Thymus (tissue), 11 donors: ENCODE measurements at regions not wholly inside any gene's neighbourhood (a gene's known extent, or its start where the extent isn't known, plus 50 kb on each side); places are given as distances from the start of the nearest gene placed in this dataset.

ENCODE experiments used
- DNase-seq, 9 donors: peaks; one replicate each; pipeline ENCODE4 v3.0.0-alpha.2; 2013; ENCODE audit warnings: low spot score in 9 of 9, low read depth in 6 of 9, missing footprints in 1 of 9
- H3K27ac ChIP-seq, 2 donors: one replicate each; pipeline ENCODE4 v1.5.1; 2013; ENCODE audit warnings: control low read depth in 1 of 2, low read depth in 1 of 2, low read length in 1 of 2, mild to moderate bottlenecking in 1 of 2, moderate library complexity in 1 of 2
- H3K27me3 ChIP-seq, 2 donors: one replicate each; pipeline ENCODE4 v1.5.1; 2013; ENCODE audit warnings: low read length in 1 of 2; ENCODE audit not compliant: control insufficient read depth in 2 of 2, insufficient read depth in 1 of 2
- H3K36me3 ChIP-seq, 2 donors: one replicate each; pipeline ENCODE4 v1.5.1; 2013; ENCODE audit warnings: low read length in 1 of 2, mild to moderate bottlenecking in 1 of 2, moderate library complexity in 1 of 2; ENCODE audit not compliant: control insufficient read depth in 2 of 2, insufficient read depth in 2 of 2
- H3K4me1 ChIP-seq, 2 donors: one replicate each; pipeline ENCODE4 v1.5.1; 2013; ENCODE audit warnings: low read length in 2 of 2; ENCODE audit not compliant: control insufficient read depth in 2 of 2, insufficient read depth in 2 of 2
- H3K4me3 ChIP-seq, 2 donors: one replicate each; pipeline ENCODE4 v1.5.1; 2013; ENCODE audit warnings: low read length in 2 of 2, control low read depth in 1 of 2, mild to moderate bottlenecking in 1 of 2
- H3K9me3 ChIP-seq, 2 donors: one replicate each; pipeline ENCODE4 v1.5.1; 2013; ENCODE audit warnings: low read length in 1 of 2, mild to moderate bottlenecking in 1 of 2; ENCODE audit not compliant: control insufficient read depth in 2 of 2, insufficient read depth in 1 of 2
- WGBS: extraction: QIAGEN DNeasy Blood & Tissue Kit; methylation state at CpG from one replicate; pipeline ENCODE4 v1.1.7; 2013; 5-methylcytosine and 5-hydroxymethylcytosine counted together
- donor health status: healthy.

- no peak overlapping the region for H3K27ac ChIP-seq
- WGBS = 94% methylated on average over 2 of the region's 2 CpGs
- no peaks in the 10 kb centered on the region for H3K36me3 ChIP-seq
- DNase-seq = no peak
- H3K4me3 ChIP-seq = no peak overlapping the region
- H3K27me3 ChIP-seq = no peaks in the 10 kb centered on the region
- no peaks in the 10 kb centered on the region for H3K4me1 ChIP-seq
- H3K9me3 ChIP-seq = no peaks in the 10 kb centered on the region
Measured at GRCh38 chr2:56102866-56103265, 80.9 kb upstream of the CCDC85A start.

- Histone ChIP-seq H3K4me1 (no peaks in the 10 kb centered on the region), H3K36me3 (no peaks in the 10 kb centered on the region), H3K4me3 (no peak overlapping the region), H3K9me3 (no peaks in the 10 kb centered on the region), H3K27me3 (no peaks in the 10 kb centered on the region), H3K27ac (no peak overlapping the region)
- no peak for DNase-seq
- WGBS = 100% methylated on average over 1 of the region's 1 CpG
Measured at GRCh38 chr2:56104962-56105361, 78.8 kb upstream of the CCDC85A start.

GRCh38 chr2:56107502-56108220 is 76.1 kb upstream of the CCDC85A start:
- 82% methylated on average over 3 of the region's 3 CpGs for WGBS
- no peak for DNase-seq
- Histone ChIP-seq H3K36me3 (no peaks in the 10 kb centered on the region), H3K27me3 (no peaks in the 10 kb centered on the region), H3K9me3 (no peaks in the 10 kb centered on the region), H3K27ac (no peak overlapping the region), H3K4me3 (no peak overlapping the region), H3K4me1 (no peaks in the 10 kb centered on the region)

- Histone ChIP-seq H3K4me3 (no peak overlapping the region), H3K27ac (no peak overlapping the region), H3K9me3 (no peaks in the 10 kb centered on the region), H3K4me1 (no peaks in the 10 kb centered on the region), H3K27me3 (no peaks in the 10 kb centered on the region), H3K36me3 (no peaks in the 10 kb centered on the region)
- DNase-seq = no peak
- WGBS = 49% methylated on average over 2 of the region's 2 CpGs
Measured at GRCh38 chr2:56108806-56109205, 75.0 kb upstream of the CCDC85A start.

- Histone ChIP-seq H3K4me3 (no peak overlapping the region), H3K4me1 (no peaks in the 10 kb centered on the region), H3K36me3 (no peaks in the 10 kb centered on the region), H3K27ac (no peak overlapping the region), H3K27me3 (no peaks in the 10 kb centered on the region), H3K9me3 (no peaks in the 10 kb centered on the region)
- DNase-seq = no peak
Measured at GRCh38 chr2:56109994-56110393, 73.8 kb upstream of the CCDC85A start.

- Histone ChIP-seq H3K27me3 (no peaks in the 10 kb centered on the region), H3K4me3 (no peak overlapping the region), H3K9me3 (no peaks in the 10 kb centered on the region), H3K4me1 (no peaks in the 10 kb centered on the region), H3K36me3 (no peaks in the 10 kb centered on the region), H3K27ac (no peak overlapping the region)
- no peak for DNase-seq
- 72% methylated on average over 4 of the region's 4 CpGs for WGBS
Measured at GRCh38 chr2:56113382-56113975, 70.3 kb upstream of the CCDC85A start.

- WGBS = 89% methylated on average over 4 of the region's 4 CpGs
- Histone ChIP-seq H3K27ac (no peak overlapping the region), H3K4me3 (no peak overlapping the region), H3K27me3 (no peaks in the 10 kb centered on the region), H3K36me3 (no peaks in the 10 kb centered on the region), H3K4me1 (no peaks in the 10 kb centered on the region), H3K9me3 (no peaks in the 10 kb centered on the region)
- no peak for DNase-seq
Measured at GRCh38 chr2:56117764-56118163, 66.0 kb upstream of the CCDC85A start.

- H3K27me3 ChIP-seq = no peaks in the 10 kb centered on the region
- H3K27ac ChIP-seq = no peak overlapping the region
- H3K4me3 ChIP-seq = no peak overlapping the region
- DNase-seq = no peak
- 86% methylated on average over 4 of the region's 4 CpGs for WGBS
- H3K9me3 ChIP-seq = no peaks in the 10 kb centered on the region
- no peaks in the 10 kb centered on the region for H3K36me3 ChIP-seq
- no peaks in the 10 kb centered on the region for H3K4me1 ChIP-seq
Measured at GRCh38 chr2:56118474-56118873, 65.3 kb upstream of the CCDC85A start.

- H3K27me3 ChIP-seq = no peaks in the 10 kb centered on the region
- no peaks in the 10 kb centered on the region for H3K9me3 ChIP-seq
- no peak for DNase-seq
- WGBS = 98% methylated on average over 1 of the region's 1 CpG
- H3K36me3 ChIP-seq = no peaks in the 10 kb centered on the region
- H3K4me1 ChIP-seq = no peaks in the 10 kb centered on the region
- no peak overlapping the region for H3K27ac ChIP-seq
- no peak overlapping the region for H3K4me3 ChIP-seq
Measured at GRCh38 chr2:56121995-56122394, 61.8 kb upstream of the CCDC85A start.
